Middle frontal gyrus (tissue), 1 donor: ENCODE measurements at regions not wholly inside any gene's neighbourhood (a gene's known extent, or its start where the extent isn't known, plus 50 kb on each side); places are given as distances from the start of the nearest gene placed in this dataset.

Source experiments
- DNase-seq: peaks from one replicate; pipeline ENCODE4 v3.0.0-alpha.2; 2015; ENCODE audit warnings: low spot score; ENCODE audit errors: extremely low spot score

DNA sequence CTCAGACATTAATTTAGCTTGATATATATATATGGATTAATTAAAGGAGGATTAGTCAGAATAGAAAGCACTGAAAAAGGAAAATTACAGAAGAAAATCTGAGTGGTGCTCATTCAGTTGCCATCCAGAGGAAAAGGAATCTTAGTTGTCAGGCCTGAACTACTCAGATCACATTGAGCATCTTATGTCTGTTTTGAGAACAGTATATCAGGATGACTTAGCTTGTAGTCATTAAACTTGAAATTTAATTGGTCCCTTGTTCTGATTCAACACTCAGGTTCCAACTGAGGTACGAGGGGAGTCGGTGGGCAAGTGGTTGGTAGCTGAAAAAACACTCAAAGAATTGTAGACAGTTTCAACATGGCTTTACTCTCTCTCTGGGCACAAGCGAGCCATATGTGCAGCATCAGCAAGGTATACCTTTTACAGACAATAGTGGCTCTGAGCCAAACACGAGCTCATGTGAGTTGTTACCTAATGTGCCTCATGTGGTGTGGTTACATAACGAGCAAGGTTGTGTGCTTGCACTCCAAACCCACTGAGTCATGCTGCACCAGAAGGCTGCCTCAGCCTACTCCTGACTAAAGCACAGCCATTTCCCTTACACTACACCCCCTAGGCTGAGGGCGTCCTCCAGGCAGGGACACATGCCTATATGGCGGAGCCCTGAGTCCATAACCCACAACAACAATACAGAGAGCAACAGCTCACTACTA, 73.0 kb upstream of the HMGN3 start:
- no peak for DNase-seq

DNA sequence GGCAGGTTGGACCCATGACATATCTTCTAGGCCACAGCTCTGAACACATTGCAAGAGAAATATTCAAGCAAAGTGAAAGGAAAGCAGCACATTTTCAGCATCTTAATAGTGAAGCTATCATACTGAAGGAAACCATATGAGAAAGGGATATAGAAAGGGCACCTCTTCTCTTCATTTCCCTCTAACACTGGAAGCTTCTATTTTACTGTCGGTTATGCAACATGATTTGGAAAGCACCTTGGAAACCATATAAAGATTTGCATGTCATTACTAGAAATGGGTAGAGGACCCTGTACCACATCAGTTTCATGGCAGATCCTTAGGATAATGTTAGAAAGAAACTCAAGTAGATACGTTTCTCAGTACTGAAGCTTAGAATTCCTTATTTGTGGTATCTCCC, 70.5 kb upstream of the HMGN3 start:
- DNase-seq, result no peak

DNA sequence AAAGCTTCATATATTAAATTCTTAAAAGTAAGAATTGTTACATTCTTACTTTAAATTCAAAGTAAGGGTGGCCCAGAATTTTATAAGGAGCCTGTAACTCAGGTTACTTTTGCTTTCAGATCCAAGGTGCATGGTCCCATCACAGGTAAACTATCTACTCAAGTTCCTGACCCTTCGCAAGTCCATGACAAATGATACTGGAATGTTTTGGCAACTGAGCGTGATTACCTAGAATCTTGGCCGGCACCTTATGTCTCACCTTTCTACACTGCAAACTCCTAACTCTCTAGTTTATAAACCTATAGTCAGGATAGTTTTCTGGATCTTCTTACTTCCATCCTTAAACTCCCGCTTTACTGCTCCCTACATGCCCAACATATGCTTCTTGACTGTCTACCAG, 67.9 kb upstream of the HMGN3 start:
- DNase-seq, result no peak

DNA sequence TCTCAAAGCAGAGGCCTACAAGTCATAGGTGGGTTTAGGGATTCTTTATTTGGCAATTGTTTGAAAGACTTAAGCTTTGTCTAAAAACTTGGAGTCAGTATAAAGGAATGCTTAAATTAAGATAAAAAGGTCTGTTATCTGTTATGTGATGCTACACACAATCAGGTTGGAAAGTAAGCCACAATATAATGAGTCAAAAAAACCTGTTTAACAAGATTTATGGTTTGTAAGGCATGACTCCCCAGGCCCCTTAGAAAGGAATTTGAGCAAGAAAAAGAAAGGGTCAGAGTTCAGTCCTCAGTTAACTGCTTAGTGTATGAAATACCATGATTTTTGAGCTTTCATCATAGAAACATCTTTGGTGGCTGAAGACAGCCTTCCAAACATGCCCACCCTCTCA, 66.8 kb upstream of the HMGN3 start:
- DNase-seq, result no peak

DNA sequence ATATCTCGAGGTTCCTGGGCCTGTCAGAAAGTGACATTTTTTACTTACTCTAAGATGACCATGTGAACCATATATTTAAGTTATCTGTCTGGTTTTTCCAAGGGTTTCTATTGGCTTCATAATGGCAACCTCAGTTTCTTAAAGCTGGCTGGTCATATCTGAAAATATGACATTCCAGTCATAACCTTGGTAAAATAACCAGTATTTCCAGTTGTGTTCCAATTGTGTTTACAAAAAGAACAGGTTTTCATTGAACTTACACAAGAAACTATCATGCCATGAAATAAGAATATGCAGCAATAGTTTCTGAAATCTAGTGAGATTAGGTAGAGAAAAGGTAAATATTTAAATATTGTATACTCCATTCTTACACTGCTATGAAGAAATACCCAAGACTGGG, 61.7 kb upstream of the HMGN3 start:
- no peak for DNase-seq
